K562 (cell line): ENCODE measurements at regions not wholly inside any gene's neighbourhood (a gene's known extent, or its start where the extent isn't known, plus 50 kb on each side); places are given as distances from the start of the nearest gene placed in this dataset.

Experiments
- ATAC-seq: fragments of 200-7000 bp; cut with Tn5 transposase; 3 replicates; pipeline ENCODE4 v1.9.1; 2020; ENCODE audit warnings: moderate library complexity
- BruUV-seq: library from RNA; stranded (reverse); fragments of 400-500 nt; replicated peaks from 2 replicates; lab custom pipeline; 2021; lab: Mats Ljungman, UMichigan
- CTCF ChIA-PET: fragments of 300-600 bp; formaldehyde crosslinking; extraction: SDS; loops from one replicate; lab custom pipeline; 2021; ENCODE audit warnings: low intra/inter-chr PET ratio; lab: Yijun Ruan, JAX
- POLR2A ChIA-PET: fragments of 300-600, 350-650 bp; sonication (Branson Sonifier 250); formaldehyde crosslinking; extraction: SDS; loops from one replicate; lab custom pipeline; 2021; ENCODE audit warnings: antibody characterized with exemption, inconsistent platforms; lab: Yijun Ruan, JAX
- DNase-seq, 4 experiments: peaks; one replicate each; pipeline versions ENCODE4 v3.0.0 to v3.0.0-alpha.2; 2011 to 2018; ENCODE audit warnings: low spot score in 3 of 4, mixed read lengths in 3 of 4; ENCODE audit errors: extremely low read depth in 1 of 4
- FAIRE-seq: peaks from 2 replicates; lab custom pipeline; 2011; peaks lifted over from hg19 to GRCh38; lab: Jason Lieb, UNC
- H2AFZ ChIP-seq: 2 replicates; pipeline ENCODE4 v1.6.0; 2011; ENCODE audit warnings: low read depth, low read length, control low read depth, inconsistent platforms
- H3K27ac ChIP-seq: fragments of 200-600 bp; 3 replicates; pipeline ENCODE4 v1.8.0; 2011; ENCODE audit warnings: low read depth, mild to moderate bottlenecking, control low read depth, inconsistent platforms, low read length, moderate library complexity, mixed read lengths; ENCODE audit errors: extremely low read depth
- H3K27me3 ChIP-seq, 2 experiments: fragments of 300-600 bp in 1 of 2; 2 replicates in 1 of 2; 3 replicates in 1 of 2; pipeline versions ENCODE4 v1.6.0 to v1.8.0; 2011; ENCODE audit warnings: inconsistent platforms in 2 of 2, low read length in 2 of 2, mild to moderate bottlenecking in 1 of 2, mixed read lengths in 1 of 2, moderate library complexity in 1 of 2; ENCODE audit not compliant: control insufficient read depth in 2 of 2, insufficient read depth in 2 of 2
- H3K36me3 ChIP-seq: fragments of 300-600 bp; 3 replicates; pipeline ENCODE4 v1.8.0; 2011; ENCODE audit warnings: mild to moderate bottlenecking, low read length, inconsistent platforms; ENCODE audit not compliant: control insufficient read depth, insufficient read depth
- H3K4me1 ChIP-seq, 2 experiments: fragments of 200-600 bp in 1 of 2; replicated peaks in 1 of 2; 2 replicates in 1 of 2; 3 replicates in 1 of 2; pipeline versions ENCODE4 v1.5.1 to v1.8.0; 2011; ENCODE audit warnings: inconsistent platforms in 2 of 2, low read length in 2 of 2, mild to moderate bottlenecking in 1 of 2, mixed read lengths in 1 of 2, moderate library complexity in 1 of 2; ENCODE audit not compliant: control insufficient read depth in 2 of 2, insufficient read depth in 2 of 2
- H3K4me2 ChIP-seq: 2 replicates; pipeline ENCODE4 v1.6.1; 2011; ENCODE audit warnings: low read length, control low read depth, inconsistent platforms, mixed read lengths; ENCODE audit not compliant: insufficient read depth
- H3K4me3 ChIP-seq: fragments of 200-600 bp; sonication (generic), shearing (Covaris generic); 2 replicates; pipeline ENCODE4 v1.5.1; 2016; ENCODE audit warnings: control low read depth, inconsistent platforms
- H3K79me2 ChIP-seq: fragments of 200-600 bp; 3 replicates; pipeline ENCODE4 v1.8.0; 2011; ENCODE audit warnings: low read length, inconsistent platforms; ENCODE audit not compliant: control insufficient read depth, insufficient read depth
- H3K9ac ChIP-seq, 2 experiments: 2 replicates each; pipeline versions ENCODE4 v1.6.0 to v1.6.1; 2011; ENCODE audit warnings: low read depth in 2 of 2, low read length in 2 of 2, control low read depth in 1 of 2, inconsistent platforms in 1 of 2, mild to moderate bottlenecking in 1 of 2, mixed read lengths in 1 of 2; ENCODE audit not compliant: insufficient read depth in 1 of 2
- H3K9me1 ChIP-seq: one replicate; pipeline ENCODE4 v1.6.0; 2011; ENCODE audit warnings: inconsistent platforms, mild to moderate bottlenecking, low read length, moderate library complexity; ENCODE audit not compliant: control insufficient read depth, insufficient read depth
- H3K9me3 ChIP-seq: replicated peaks from 2 replicates; pipeline ENCODE4 v1.5.1; 2011; ENCODE audit warnings: low read depth, low read length, inconsistent platforms; ENCODE audit not compliant: control insufficient read depth, insufficient read depth
- H4K20me1 ChIP-seq: replicated peaks from 2 replicates; pipeline ENCODE4 v1.6.1; 2011; ENCODE audit warnings: low read length, inconsistent platforms, mixed read lengths; ENCODE audit not compliant: control insufficient read depth, insufficient read depth
- BCL6 ChIP-seq: fragments of 250-450 bp; sonication (Bioruptor Pico); IDR thresholded peaks from 2 replicates; pipeline ENCODE4 v1.4.0; 2020
- CBX8 ChIP-seq: fragments of 200-600 bp; sonication (generic); IDR thresholded peaks from 2 replicates; pipeline ENCODE4 v1.6.1; 2012; ENCODE audit warnings: borderline replicate concordance, mixed run types, low read depth, mild to moderate bottlenecking, moderate library complexity, mixed read lengths, low read length, control low read depth, inconsistent platforms; ENCODE audit not compliant: poor library complexity, severe bottlenecking; ENCODE audit errors: extremely low read depth
- CHD1 ChIP-seq: fragments of 200-600 bp; sonication (generic); IDR thresholded peaks from one replicate; pipeline ENCODE4 v1.6.1; 2012; ENCODE audit warnings: mild to moderate bottlenecking, moderate library complexity, low read length, inconsistent platforms
- CREBBP ChIP-seq: IDR thresholded peaks from one replicate; pipeline ENCODE4 v1.6.1; 2012; ENCODE audit warnings: low read depth, mild to moderate bottlenecking, control low read depth, inconsistent platforms, low read length
- ELF2 ChIP-seq: fragments of 250-450 bp; sonication (Bioruptor Pico); IDR thresholded peaks from 2 replicates; pipeline ENCODE4 v1.5.0; 2021; ENCODE audit warnings: mild to moderate bottlenecking
- GATAD2B ChIP-seq: fragments of 450-650 bp; IDR thresholded peaks from 2 replicates; pipeline ENCODE4 v1.6.1; 2017; ENCODE audit warnings: mild to moderate bottlenecking, borderline replicate concordance
- SIN3A ChIP-seq, 2 experiments: fragments of 150-350 bp in 1 of 2; IDR thresholded peaks; 2 replicates each; pipeline ENCODE4 v1.6.1; 2011 to 2016; ENCODE audit warnings: borderline replicate concordance in 2 of 2, low read depth in 2 of 2, low read length in 2 of 2, mild to moderate bottlenecking in 2 of 2, moderate library complexity in 2 of 2; ENCODE audit not compliant: control insufficient read depth in 1 of 2
- SRSF7 ChIP-seq: fragments of 200-400 bp; formaldehyde crosslinking; optimal IDR thresholded peaks from 2 replicates; pipeline ENCODE3; 2017; ENCODE audit warnings: mild to moderate bottlenecking, low read depth, low read length
- TFAM ChIP-seq: fragments of 250-450 bp; sonication (Bioruptor Pico); conservative IDR thresholded peaks from 2 replicates; pipeline ENCODE4 v1.5.0; 2021; ENCODE audit warnings: mild to moderate bottlenecking, moderate library complexity
- XRCC3 ChIP-seq: fragments of 450-650 bp; IDR thresholded peaks from 2 replicates; pipeline ENCODE4 v1.6.1; 2017; ENCODE audit warnings: mild to moderate bottlenecking, moderate library complexity
- ZNF175 ChIP-seq: fragments of 200-800 bp; sonication (Bioruptor generic); IDR thresholded peaks from 2 replicates; pipeline ENCODE4 v1.6.1; 2016; ENCODE audit warnings: low read depth, mild to moderate bottlenecking, missing genetic modification characterization, missing compliant biosample characterization
- ZNF263 ChIP-seq: sonication (generic); formaldehyde crosslinking; IDR thresholded peaks from 2 replicates; pipeline ENCODE4 v1.8.0; 2022; ENCODE audit warnings: mild to moderate bottlenecking, missing genetic modification reagents, borderline replicate concordance
- ZNF311 ChIP-seq: fragments of 250-450 bp; sonication (Bioruptor Pico); IDR thresholded peaks from 2 replicates; pipeline ENCODE4 v1.4.0; 2020; ENCODE audit warnings: mild to moderate bottlenecking, moderate library complexity
- ZNF695 ChIP-seq: fragments of 450-650 bp; formaldehyde crosslinking; IDR thresholded peaks from 2 replicates; pipeline ENCODE4 v1.4.0; 2020; ENCODE audit warnings: mild to moderate bottlenecking, moderate library complexity
- ZNF780A ChIP-seq: fragments of 250-450 bp; sonication (Bioruptor Pico); IDR thresholded peaks from 2 replicates; pipeline ENCODE4 v1.5.0; 2021; ENCODE audit warnings: mild to moderate bottlenecking
- WGBS: fragments of 100-300 bp; shearing (Covaris generic); methylation state at CpG from one replicate; pipeline ENCODE4 v1.1.6; 2016; ENCODE audit warnings: low coverage, mixed read lengths; ENCODE audit not compliant: insufficient coverage; ENCODE audit errors: missing lambda C conversion rate; 5-methylcytosine and 5-hydroxymethylcytosine counted together
- in situ Hi-C: fragments of 300-500 bp; cut with MboI; formaldehyde crosslinking; loops from 4 replicates; pipeline ENCODE4 v1.15.0; 2018; ENCODE audit warnings: inconsistent platforms, mixed read lengths
- intact Hi-C: fragments of 100-400 bp; cut with micrococcal nuclease; formaldehyde crosslinking; loops from 2 replicates; pipeline ENCODE4 v1.14.2; 2022

- no peak for TF ChIP-seq ZNF780A (CRISPR knock-in tag)
- TF ChIP-seq ZNF695 (CRISPR knock-in tag) = no peak
- no peak for TF ChIP-seq CBX8
- TF ChIP-seq CHD1 = no peak
Observed at GRCh38 chr16:86942151-86943051, 364.1 kb downstream of the FOXL1 start (continued).

- no peak overlapping the region for H3K9ac ChIP-seq
- no peaks in the 10 kb centered on the region for H3K36me3 ChIP-seq
- in situ Hi-C loops = no loop called here
- H3K9me1 ChIP-seq = peaks cover 2% of the 10 kb centered on the region
- H3K79me2 ChIP-seq = no peaks in the 10 kb centered on the region
- peaks cover 5% of the 10 kb centered on the region for H4K20me1 ChIP-seq
- no peak overlapping the region for H2AFZ ChIP-seq
- no peaks in the 10 kb centered on the region for H3K9me3 ChIP-seq
- POLR2A ChIA-PET = no interaction called here
- H3K4me3 ChIP-seq = no peak overlapping the region
- FAIRE-seq = no peak
- TF ChIP-seq SRSF7 (no peak), BCL6 (CRISPR knock-in tag) (no peak), CREBBP (no peak), XRCC3 (no peak), GATAD2B (no peak), ZNF175 (CRISPR knock-in tag) (no peak), SIN3A (IDR thresholded peaks at IDR 0.05; ENCODE audit: borderline replicate concordance in 2 of 2, control insufficient read depth in 1 of 2, low read depth in 2 of 2, low read length in 2 of 2) (no peak), ELF2 (CRISPR knock-in tag) (no peak), ZNF311 (CRISPR knock-in tag) (no peak), TFAM (CRISPR knock-in tag) (no peak), ZNF263 (CRISPR knock-in tag) (no peak)
- TF ChIP-seq, all 486 proteins: peak for 0
- Histone ChIP-seq H3K4me1 (no peaks in the 10 kb centered on the region), H3K27ac (no peak overlapping the region), H3K27me3 (peaks cover 13 to 59% of the 10 kb centered on the region in 2 experiments), H3K4me2 (no peak overlapping the region)
- BruUV-seq = no TSS peak
- no peak for DNase-seq
- intact Hi-C loops = no loop called here
- WGBS = 3% methylated on average over 22 of the region's 22 CpGs
- CTCF ChIA-PET = no interaction called here
- ATAC-seq = no peak
Observed at GRCh38 chr16:86945166-86945900, 367.0 kb downstream of the FOXL1 start.
